Keratinocyte (primary cell): ENCODE measurements at regions not wholly inside any gene's neighbourhood (a gene's known extent, or its start where the extent isn't known, plus 50 kb on each side); places are given as distances from the start of the nearest gene placed in this dataset.

Experiments used
- DNase-seq: peaks from one replicate; pipeline ENCODE4 v3.0.0-alpha.2; 2011; ENCODE audit warnings: low read depth, missing footprints, low spot score
- FAIRE-seq: peaks from 2 replicates; lab custom pipeline; 2011; peaks lifted over from hg19 to GRCh38; lab: Jason Lieb, UNC
- H2AFZ ChIP-seq: 2 replicates; pipeline ENCODE4 v1.6.0; 2012; ENCODE audit warnings: low read length, control low read depth, inconsistent platforms; ENCODE audit not compliant: control insufficient read depth
- H3K27ac ChIP-seq: 2 replicates; pipeline ENCODE4 v1.5.1; 2011; ENCODE audit warnings: low read length; ENCODE audit not compliant: control insufficient read depth, insufficient read depth
- H3K27me3 ChIP-seq: 3 replicates; pipeline ENCODE4 v1.6.0; 2011; ENCODE audit warnings: low read length; ENCODE audit not compliant: control insufficient read depth, insufficient read depth; ENCODE audit errors: extremely low read depth
- H3K36me3 ChIP-seq, 2 experiments: 2 replicates in 1 of 2; 3 replicates in 1 of 2; pipeline ENCODE4 v1.5.1; 2011; ENCODE audit warnings: low read length in 2 of 2, mild to moderate bottlenecking in 1 of 2; ENCODE audit not compliant: control insufficient read depth in 2 of 2, insufficient read depth in 2 of 2; ENCODE audit errors: extremely low read depth in 1 of 2
- H3K4me1 ChIP-seq: 3 replicates; pipeline ENCODE4 v1.5.1; 2011; ENCODE audit warnings: low read length; ENCODE audit not compliant: control insufficient read depth, insufficient read depth; ENCODE audit errors: extremely low read depth
- H3K4me2 ChIP-seq: 3 replicates; pipeline ENCODE4 v1.6.0; 2011; ENCODE audit warnings: low read depth, low read length; ENCODE audit not compliant: control insufficient read depth, insufficient read depth; ENCODE audit errors: extremely low read depth
- H3K4me3 ChIP-seq, 3 experiments: fragments of 200-600 bp in 1 of 3; sonication (generic) in 1 of 3; 2 replicates in 2 of 3; 3 replicates in 1 of 3; pipeline ENCODE4 v1.5.1; 2011 to 2016; ENCODE audit warnings: low read length in 3 of 3, mild to moderate bottlenecking in 3 of 3, control low read depth in 2 of 3, inconsistent platforms in 1 of 3, low read depth in 1 of 3, mixed read lengths in 1 of 3, mixed run types in 1 of 3, moderate library complexity in 1 of 3; ENCODE audit not compliant: control insufficient read depth in 2 of 3, insufficient read depth in 2 of 3; ENCODE audit errors: extremely low read depth in 1 of 3
- H3K79me2 ChIP-seq: 2 replicates; pipeline ENCODE4 v1.6.0; 2012; ENCODE audit warnings: low read length; ENCODE audit not compliant: control insufficient read depth, insufficient read depth
- H3K9ac ChIP-seq: 3 replicates; pipeline ENCODE4 v1.6.0; 2011; ENCODE audit warnings: low read length; ENCODE audit not compliant: control insufficient read depth, insufficient read depth; ENCODE audit errors: extremely low read depth
- H3K9me1 ChIP-seq: 3 replicates; pipeline ENCODE4 v1.6.0; 2011; ENCODE audit warnings: low read length; ENCODE audit not compliant: control insufficient read depth, insufficient read depth; ENCODE audit errors: extremely low read depth
- H3K9me3 ChIP-seq: 2 replicates; pipeline ENCODE4 v1.5.1; 2012; ENCODE audit warnings: low read depth, low read length; ENCODE audit not compliant: control insufficient read depth
- H4K20me1 ChIP-seq: 3 replicates; pipeline ENCODE4 v1.6.0; 2011; ENCODE audit warnings: low read length; ENCODE audit not compliant: control insufficient read depth, insufficient read depth; ENCODE audit errors: extremely low read depth
- CTCF ChIP-seq, 3 experiments: IDR thresholded peaks in 1 of 3; conservative IDR thresholded peaks in 1 of 3; optimal IDR thresholded peaks in 1 of 3; 2 replicates in 2 of 3; 3 replicates in 1 of 3; pipeline versions ENCODE3 to v1.5.1; 2011; ENCODE audit warnings: low read length in 3 of 3, mild to moderate bottlenecking in 3 of 3, moderate library complexity in 2 of 3, control low read depth in 1 of 3, inconsistent platforms in 1 of 3; ENCODE audit not compliant: insufficient read depth in 2 of 3; ENCODE audit errors: extremely low read depth in 1 of 3
- EZH2 ChIP-seq: IDR thresholded peaks from one replicate; pipeline ENCODE4 v1.6.1; 2012; ENCODE audit warnings: inconsistent platforms, mild to moderate bottlenecking, low read length, moderate library complexity
- dilution Hi-C: fragments of 300-500 bp; cut with MboI; formaldehyde crosslinking; loops from one replicate; pipeline ENCODE4 v1.7.0; 2020; ENCODE audit warnings: low sequenced_read_pairs; ENCODE audit not compliant: extremely low pct_ligation_motif_present

GRCh38 chr11:103798446-103798845 lies 238.0 kb upstream of the DDI1 start:
- no peaks in the 10 kb centered on the region for H3K9me1 ChIP-seq
- H3K4me3 ChIP-seq, result no peak overlapping the region
- H3K4me2 ChIP-seq, result no peak overlapping the region
- H3K36me3 ChIP-seq, result no peaks in the 10 kb centered on the region
- H3K9ac ChIP-seq, result no peak overlapping the region
- dilution Hi-C loops, result no loop called here
- no peak for FAIRE-seq
- H3K79me2 ChIP-seq, result no peaks in the 10 kb centered on the region
- no peaks in the 10 kb centered on the region for H3K4me1 ChIP-seq
- no peak for TF ChIP-seq EZH2
- no peak overlapping the region for H3K27ac ChIP-seq
- H2AFZ ChIP-seq, result no peak overlapping the region
- DNase-seq, result no peak
- H4K20me1 ChIP-seq, result no peaks in the 10 kb centered on the region
- H3K27me3 ChIP-seq, result no peaks in the 10 kb centered on the region
- no peaks in the 10 kb centered on the region for H3K9me3 ChIP-seq

GRCh38 chr11:103800406-103801114 lies 235.9 kb upstream of the DDI1 start:
- Histone ChIP-seq H3K27me3 (no peaks in the 10 kb centered on the region), H2AFZ (no peak overlapping the region), H3K9ac (no peak overlapping the region), H3K79me2 (no peaks in the 10 kb centered on the region), H3K4me1 (no peaks in the 10 kb centered on the region), H3K9me3 (no peaks in the 10 kb centered on the region), H3K36me3 (no peaks in the 10 kb centered on the region), H3K27ac (no peak overlapping the region), H4K20me1 (no peaks in the 10 kb centered on the region), H3K9me1 (no peaks in the 10 kb centered on the region), H3K4me3 (no peak overlapping the region), H3K4me2 (no peak overlapping the region)
- TF ChIP-seq EZH2, result no peak
- no peak for TF ChIP-seq CTCF (optimal IDR thresholded peaks at IDR 0.05 in 1 of 3, IDR thresholded peaks at IDR 0.05 in 1 of 3, conservative IDR thresholded peaks at IDR 0.05 in 1 of 3; ENCODE audit: extremely low read depth in 1 of 3, insufficient read depth in 2 of 3, low read length in 3 of 3)
- dilution Hi-C loops, result no loop called here
- no peak for FAIRE-seq
- no peak for DNase-seq

- no peaks in the 10 kb centered on the region for H4K20me1 ChIP-seq
- peaks cover 6% of the 10 kb centered on the region for H3K4me1 ChIP-seq
- no peaks in the 10 kb centered on the region for H3K9me1 ChIP-seq
- no peak overlapping the region for H3K4me2 ChIP-seq
- H3K27ac ChIP-seq, result no peak overlapping the region
- H2AFZ ChIP-seq, result no peak overlapping the region
- FAIRE-seq, result no peak
- dilution Hi-C loops, result no loop called here
- no peak overlapping the region for H3K4me3 ChIP-seq
- no peak overlapping the region for H3K9ac ChIP-seq
- H3K27me3 ChIP-seq, result no peaks in the 10 kb centered on the region
- DNase-seq, result no peak
- no peaks in the 10 kb centered on the region for H3K36me3 ChIP-seq
- TF ChIP-seq EZH2, result no peak
- no peak for TF ChIP-seq CTCF (optimal IDR thresholded peaks at IDR 0.05 in 1 of 3, IDR thresholded peaks at IDR 0.05 in 1 of 3, conservative IDR thresholded peaks at IDR 0.05 in 1 of 3; ENCODE audit: extremely low read depth in 1 of 3, insufficient read depth in 2 of 3, low read length in 3 of 3)
- no peaks in the 10 kb centered on the region for H3K9me3 ChIP-seq
- H3K79me2 ChIP-seq, result no peaks in the 10 kb centered on the region
Observed at GRCh38 chr11:103803062-103803461, 233.4 kb upstream of the DDI1 start.
